GM19328 (cell line): ENCODE measurements at regions not wholly inside any gene's neighbourhood (a gene's known extent, or its start where the extent isn't known, plus 50 kb on each side); places are given as distances from the start of the nearest gene placed in this dataset.

Source experiments
- ATAC-seq: cut with Tn5 transposase; IDR thresholded peaks from one replicate; pipeline ENCODE4 v1.9.1; 2021; ENCODE audit warnings: mild to moderate bottlenecking, moderate library complexity; ENCODE audit not compliant: unreplicated experiment

DNA sequence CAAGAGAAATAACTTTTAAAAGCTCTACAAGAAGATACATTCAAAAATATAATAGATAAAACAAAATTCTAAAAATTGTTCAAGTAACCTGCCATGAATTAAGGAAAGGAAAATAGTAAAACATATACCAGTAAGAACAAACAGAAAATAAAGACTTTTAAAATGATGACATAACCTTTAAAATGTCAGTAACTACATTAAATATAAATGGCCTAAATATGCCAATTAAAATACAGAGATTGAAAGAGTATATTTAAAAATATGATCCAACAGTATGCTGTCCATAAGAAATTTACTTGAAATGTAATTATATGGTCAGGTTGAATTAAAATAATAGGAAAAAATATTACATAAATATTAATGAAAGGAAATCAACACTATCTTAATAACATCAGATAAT, 911.7 kb upstream of the POU3F3 start:
- ATAC-seq, result no peak

DNA sequence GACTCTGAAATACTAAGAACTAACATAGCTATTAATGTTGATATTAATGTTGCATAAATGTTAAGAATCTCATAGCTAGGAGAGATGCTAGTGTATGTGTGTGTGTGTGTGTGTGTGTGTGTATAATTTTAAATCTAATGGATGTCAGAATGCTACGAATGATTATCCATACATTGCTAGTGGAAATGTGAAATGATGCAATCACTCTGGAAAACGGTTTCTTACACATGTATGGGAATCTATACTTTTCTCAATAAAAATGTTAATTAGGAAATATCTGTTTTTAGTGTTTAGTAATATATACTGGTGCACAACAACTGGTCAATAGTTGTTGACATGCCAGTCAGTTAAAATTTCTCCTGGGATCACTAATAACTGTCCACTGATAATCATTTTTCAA, 908.8 kb upstream of the POU3F3 start:
- ATAC-seq, result no peak

DNA sequence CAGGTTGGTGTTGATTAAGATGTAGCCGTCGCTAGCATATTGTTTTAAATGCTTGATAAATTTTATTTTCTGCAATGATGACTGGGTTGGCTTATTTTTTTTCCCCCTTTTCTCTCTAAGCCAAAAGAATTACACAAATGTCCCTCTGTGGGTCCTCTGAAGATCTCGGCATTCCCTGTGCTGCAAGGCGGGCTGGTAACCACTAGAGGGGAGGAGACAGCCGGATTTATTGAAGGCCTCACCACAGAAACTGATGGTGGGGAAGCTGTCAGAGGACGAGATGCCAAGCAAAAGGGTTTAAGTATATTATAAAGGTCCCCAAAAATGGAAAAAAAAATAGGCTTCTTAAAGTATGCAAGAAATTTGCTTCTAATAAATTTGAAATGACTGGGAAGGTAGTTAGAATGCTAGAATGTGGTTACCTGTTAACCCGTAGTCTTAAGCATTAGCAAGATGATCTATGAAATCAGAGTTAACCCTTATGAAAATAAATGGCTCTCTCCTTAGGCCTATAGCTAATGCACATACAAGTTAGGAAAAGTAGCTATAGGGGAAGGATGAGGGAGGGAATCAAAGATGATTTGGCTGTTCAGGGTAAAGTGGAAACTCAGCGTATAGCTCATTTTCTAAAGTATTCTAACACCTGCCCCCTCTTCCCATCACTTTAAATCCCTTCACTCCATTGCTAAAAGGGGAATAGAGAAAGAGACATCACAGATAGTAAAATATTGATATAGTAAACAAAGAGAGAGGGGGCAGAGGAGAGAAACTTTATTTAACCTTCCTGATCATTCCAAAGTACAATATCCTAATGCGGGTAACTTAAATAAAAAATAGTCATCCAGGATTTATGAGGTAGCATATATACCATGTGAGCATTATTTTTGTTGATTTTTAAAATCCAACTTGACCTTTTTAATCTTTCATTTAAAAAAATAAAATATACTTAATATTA, 894.5 kb upstream of the POU3F3 start:
- ATAC-seq, result no peak

DNA sequence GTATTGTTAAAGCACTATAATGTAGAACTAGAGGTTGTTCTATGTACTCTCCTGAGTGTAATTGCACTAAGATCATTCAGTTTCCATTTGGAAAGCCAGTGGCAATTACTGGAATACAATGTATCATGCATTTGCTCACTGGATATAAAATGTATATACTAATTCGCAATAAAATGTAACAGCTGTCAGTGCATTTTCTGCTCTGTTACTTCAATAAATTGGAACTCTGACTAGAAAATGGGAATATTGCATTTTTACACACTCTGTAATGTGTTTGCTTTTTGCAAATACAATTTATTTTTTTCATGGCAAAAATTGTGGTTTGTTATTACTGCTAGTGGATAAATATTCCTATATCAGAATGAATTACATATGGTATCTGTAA, 893.8 kb upstream of the POU3F3 start:
- no peak for ATAC-seq

GRCh38 chr2:103960951-103961350, 893.0 kb upstream of the POU3F3 start:
- ATAC-seq, result no peak

DNA sequence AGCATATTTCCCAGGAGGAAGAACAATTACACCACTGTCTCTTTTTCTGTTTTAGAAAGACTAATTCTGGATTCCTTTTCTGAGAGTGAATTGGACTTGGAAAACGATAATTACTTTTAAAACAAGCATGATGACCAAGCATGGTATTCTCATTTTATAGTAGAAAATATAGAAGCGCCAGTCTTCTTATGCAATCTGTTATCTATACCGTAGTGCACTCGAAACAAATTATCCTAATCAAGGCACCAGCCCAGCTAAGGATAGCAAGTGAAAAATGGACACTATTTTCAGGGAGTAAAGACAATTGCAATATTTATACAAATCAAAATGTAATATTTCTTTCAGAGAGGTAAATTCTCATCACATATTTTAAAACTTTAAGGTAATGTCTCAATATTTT, 892.1 kb upstream of the POU3F3 start:
- ATAC-seq, result no peak

DNA sequence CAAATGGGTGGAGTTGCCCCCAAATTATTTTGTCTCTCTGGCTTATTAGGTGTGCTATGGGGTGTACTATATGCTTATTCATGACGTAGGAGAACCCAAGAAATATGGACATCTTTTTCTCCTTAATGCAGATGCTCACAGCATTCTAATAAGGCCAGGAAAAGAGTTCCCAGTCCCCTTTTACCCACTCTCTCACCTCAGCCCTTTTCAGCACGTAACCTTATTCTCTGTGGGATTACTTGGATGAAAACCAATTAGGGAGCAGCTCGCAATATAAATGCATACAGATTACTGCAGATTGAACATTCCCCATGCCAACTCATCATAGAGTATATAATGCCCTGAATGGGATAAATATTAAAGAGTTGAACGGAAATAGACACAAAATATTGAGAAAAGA, 891.2 kb upstream of the POU3F3 start:
- no peak for ATAC-seq

- no peak for ATAC-seq
Observed at GRCh38 chr2:103963146-103963725, 890.7 kb upstream of the POU3F3 start.

DNA sequence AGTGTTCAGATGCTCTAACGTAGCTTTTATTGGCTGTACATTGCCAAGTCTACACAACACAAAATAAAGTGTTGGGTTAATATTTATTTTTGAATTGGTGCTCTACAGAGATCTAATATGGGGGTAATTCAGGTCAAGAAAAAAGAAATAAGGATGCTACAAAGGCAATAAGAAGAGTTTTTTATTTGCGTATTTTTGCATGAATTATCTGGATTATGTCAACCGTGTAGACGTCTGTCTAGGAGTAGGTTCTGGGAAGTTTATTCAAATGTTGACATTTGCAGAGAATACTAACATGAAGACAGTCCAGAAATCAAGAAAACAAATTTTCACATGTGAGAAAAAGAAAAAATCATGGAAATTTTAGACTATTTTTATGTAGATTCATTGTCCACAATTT, 876.7 kb upstream of the POU3F3 start:
- no peak for ATAC-seq

DNA sequence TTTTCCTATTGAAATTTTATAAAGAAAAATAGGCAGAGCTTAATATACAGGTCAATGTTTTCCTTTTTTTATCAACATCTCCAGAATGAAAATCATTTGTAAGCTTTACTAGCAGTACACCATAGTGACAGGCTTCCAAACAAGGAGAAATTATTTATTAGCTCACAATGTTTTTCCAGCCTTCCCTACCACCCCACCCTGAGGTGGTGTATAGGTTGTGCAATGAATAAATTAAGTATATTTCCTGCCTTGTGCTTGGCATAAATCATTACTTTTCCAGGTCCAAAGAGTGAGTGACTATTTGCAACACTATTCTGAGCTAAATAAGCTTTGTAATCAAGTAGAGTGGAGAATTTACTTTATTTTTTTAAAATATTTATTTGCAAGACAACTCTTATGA, 876.2 kb upstream of the POU3F3 start:
- ATAC-seq, result no peak

GRCh38 chr2:103980401-103980800, 873.5 kb upstream of the POU3F3 start:
- no peak for ATAC-seq

- ATAC-seq, result no peak
Observed at GRCh38 chr2:103982691-103983090, 871.2 kb upstream of the POU3F3 start.

- no peak for ATAC-seq
Observed at GRCh38 chr2:103986001-103986400, 867.9 kb upstream of the POU3F3 start.

- ATAC-seq, result no peak
Observed at GRCh38 chr2:103991591-103991990, 862.3 kb upstream of the POU3F3 start.

- ATAC-seq, result no peak
Observed at GRCh38 chr2:104004821-104005220, 849.1 kb upstream of the POU3F3 start.

- ATAC-seq, result no peak
Observed at GRCh38 chr2:104016801-104017200, 837.1 kb upstream of the POU3F3 start.

- no peak for ATAC-seq
Observed at GRCh38 chr2:104023306-104023705, 830.6 kb upstream of the POU3F3 start.

GRCh38 chr2:104023765-104024164, 830.1 kb upstream of the POU3F3 start:
- ATAC-seq, result no peak

- ATAC-seq, result no peak
Observed at GRCh38 chr2:104025295-104025694, 828.6 kb upstream of the POU3F3 start.

DNA sequence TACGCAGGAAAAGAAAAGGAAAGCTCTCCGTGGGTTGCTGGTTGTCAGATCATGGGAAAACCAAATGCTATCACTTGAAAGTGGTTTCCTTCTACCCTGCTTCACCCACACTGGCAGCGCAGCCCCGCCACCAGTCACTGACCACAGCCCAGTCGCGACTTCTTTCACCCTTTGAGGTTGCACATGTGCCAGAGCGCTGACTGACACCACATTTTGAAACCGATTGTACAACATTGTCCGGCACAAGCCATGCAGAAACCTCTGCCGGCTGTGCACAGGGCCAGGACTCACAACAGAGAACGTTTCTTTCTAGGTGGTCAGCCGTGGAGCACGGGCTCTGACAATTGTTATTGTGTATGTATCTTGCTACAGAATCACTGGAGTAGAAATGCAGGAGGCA, 827.2 kb upstream of the POU3F3 start:
- ATAC-seq, result no peak

DNA sequence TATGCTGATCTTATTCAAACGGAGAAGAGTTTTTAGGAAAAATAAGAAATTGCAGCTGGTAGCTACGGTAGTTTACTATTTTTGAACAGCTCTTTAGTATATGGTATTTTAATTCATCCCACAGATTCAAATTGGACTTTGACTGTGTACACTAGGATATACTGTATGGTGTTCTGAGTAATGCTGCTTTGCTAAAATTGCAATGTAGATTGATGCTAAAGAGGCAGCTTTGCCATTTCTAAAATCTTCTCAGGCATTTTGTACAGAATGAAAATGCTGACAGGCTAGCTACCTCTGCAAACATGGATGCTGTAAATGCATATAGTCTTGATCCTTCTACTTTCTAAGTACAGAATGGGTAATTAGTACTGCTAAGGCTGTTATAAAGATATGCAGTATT, 826.6 kb upstream of the POU3F3 start:
- ATAC-seq, result no peak

DNA sequence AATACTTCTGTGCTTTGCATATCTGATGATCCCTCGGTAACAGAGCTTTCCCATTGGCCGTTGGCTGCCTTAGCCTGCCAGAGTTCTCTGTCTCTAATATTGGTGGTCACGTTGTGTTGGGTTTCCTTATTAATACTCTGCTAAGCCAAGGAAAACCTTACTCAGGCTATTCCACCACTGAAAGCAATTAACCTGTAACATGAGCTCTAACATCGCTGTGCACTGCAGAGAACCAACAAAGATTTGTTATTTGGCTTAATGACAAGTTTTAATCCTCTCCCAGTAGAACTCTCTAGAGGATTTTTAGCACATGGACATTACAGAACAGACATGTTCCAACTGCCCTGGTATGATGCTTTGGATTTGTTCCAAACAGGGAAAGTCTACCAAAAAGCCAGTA, 825.9 kb upstream of the POU3F3 start:
- no peak for ATAC-seq

DNA sequence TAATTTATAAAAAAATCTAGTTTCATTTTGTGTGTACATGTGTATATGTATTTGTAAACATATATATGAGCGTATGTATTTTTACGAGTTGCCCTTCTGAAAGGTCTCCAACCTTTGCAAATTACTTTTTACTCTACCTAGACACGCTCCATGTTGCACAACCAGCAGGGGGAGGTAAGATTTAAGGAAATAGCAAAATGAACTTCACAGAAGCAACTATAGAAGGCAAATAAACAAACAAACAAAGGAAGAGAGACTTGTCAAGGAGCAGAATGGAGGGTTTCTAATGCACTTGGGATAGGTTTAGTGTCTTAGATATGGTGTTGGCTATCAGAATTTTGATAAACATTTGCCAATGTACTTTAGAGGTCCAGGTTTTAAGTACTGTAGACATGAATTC, 820.5 kb upstream of the POU3F3 start:
- no peak for ATAC-seq
